HL-60/S4 treated with phorbol 12-myristate 13-acetate at 8.2 ng/mL for 4 days and 3 days (cell line): ENCODE measurements at regions not wholly inside any gene's neighbourhood (a gene's known extent, or its start where the extent isn't known, plus 50 kb on each side); places are given as distances from the start of the nearest gene placed in this dataset.

Experiments used
- in situ Hi-C: fragments of 300-500 bp; cut with MboI; formaldehyde crosslinking; loops from 2 replicates; pipeline ENCODE4 v1.15.0; 2022; ENCODE audit warnings: low sequenced_read_pairs

DNA sequence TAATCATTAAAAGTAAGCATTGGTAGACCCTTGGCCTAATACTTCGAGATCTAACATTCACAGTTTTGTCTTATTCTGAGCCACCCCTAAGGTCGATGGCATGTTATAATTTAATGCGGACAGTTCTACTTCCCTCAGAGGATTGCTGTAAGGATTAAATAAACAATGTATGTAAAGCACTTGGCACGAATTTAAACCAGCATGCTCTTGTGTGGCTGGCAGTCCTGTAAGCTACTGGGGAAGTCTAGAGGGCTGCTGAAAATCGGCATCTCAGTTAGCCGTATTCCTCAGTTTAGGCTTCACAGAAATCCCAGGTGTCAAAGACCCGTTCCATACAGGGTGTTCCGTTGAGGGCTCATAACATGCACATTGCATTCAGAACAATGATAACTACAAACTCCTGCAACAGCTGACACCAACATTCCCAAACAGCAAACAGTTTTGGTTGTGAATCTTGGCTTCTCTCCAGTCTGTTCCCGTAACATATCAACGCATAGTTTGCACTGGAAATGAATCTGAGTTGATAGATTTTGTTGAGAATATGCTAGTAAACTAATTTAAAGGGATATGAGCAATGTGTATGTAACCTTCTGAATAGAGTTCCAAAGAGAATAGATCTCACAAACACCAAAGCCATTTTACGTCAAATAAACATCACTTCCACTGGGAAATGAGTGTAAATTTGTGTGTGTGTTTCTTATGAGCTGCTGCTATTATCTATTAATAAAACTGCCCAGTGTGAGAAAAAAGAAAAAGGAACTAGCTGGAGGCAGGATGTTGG is 52.2 kb upstream of the ACKR3 start:
- in situ Hi-C loops = loop anchor here (25.0 kb wide), 1 partner anchor 545 kb away; no protein-coding TSS in a partner anchor
